Stimulated activated CD4-positive, alpha-beta T cell treated with anti-CD3 and anti-CD28 coated beads, Interleukin-15, amount 100 ng/mL, for 24 hours (primary cell): ENCODE measurements at regions not wholly inside any gene's neighbourhood (a gene's known extent, or its start where the extent isn't known, plus 50 kb on each side); places are given as distances from the start of the nearest gene placed in this dataset.
"Not testable (repeated sequence)": the region's sequence is repeated elsewhere in the genome, so short reads cannot be mapped to it uniquely, and the experiment has no call there.

Experiments used
- DNase-seq: peaks from one replicate; pipeline ENCODE4 v3.0.0-alpha.2; 2020

DNA sequence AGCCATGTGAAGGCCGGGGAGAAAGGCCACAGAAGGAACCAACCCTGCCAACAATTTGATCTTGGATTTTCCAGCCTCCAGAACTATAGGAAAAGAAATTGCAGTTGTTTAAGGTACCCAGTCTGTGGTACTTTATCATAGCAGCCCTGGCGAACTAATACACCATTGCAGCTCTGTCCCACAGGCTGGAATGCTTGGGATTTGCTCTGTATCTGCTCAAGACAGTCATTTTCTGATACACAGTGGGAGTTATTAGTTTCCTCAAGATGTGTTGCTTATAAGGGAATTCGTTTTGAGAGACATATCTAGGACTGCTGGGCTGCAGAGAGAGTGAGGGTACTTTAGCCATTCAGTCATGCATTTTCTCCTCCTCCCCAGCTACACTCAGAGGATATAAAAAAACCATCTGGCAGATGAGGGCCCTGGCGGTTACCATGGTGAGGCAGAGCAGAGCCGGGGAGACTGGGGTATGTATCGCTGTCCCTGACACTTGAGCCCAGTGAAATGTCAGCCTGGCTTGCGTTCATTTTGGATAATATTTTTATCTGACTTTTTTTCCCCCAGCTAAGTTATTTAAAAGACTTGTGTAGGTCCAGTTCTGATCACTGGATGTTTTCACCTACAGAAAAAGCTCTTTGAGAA lies 104.6 kb downstream of the DIRAS3 start:
- no peak for DNase-seq

DNA sequence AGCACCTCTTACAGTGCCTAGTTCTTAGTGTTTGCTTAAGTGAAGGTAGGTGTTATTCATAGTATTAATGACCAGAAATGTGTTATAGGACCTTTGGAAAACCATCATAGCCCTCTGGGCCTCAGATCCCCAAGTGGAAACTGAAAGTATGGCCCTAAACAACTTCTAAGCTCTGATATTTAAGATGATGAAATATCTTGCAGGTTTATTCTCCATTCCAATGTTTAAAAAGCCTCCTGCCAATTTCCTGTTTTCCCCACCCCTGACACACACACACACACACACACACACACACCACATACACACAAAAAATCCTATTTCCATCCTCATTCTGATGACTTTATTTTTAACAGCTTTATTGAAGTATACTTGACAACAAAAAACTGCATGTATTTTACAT lies 108.2 kb downstream of the DIRAS3 start:
- no peak for DNase-seq

DNA sequence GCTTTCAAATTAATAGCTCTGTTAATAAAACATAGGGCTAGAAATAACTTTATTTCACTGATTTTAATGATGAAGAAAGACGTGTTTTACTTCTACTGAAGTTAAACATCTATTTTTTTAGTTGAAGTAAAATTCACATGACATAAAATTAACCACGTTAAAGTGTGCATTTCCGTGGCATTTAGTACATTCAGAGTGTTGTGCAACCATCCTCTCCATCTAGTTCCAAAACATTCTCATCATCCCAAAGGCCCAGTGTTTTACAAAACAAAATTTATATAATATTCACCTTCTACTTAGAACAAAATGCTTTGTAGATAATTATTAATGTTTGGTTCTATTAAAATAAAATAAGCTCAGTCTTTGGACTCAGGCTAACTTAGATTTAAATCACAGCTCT lies 108.5 kb upstream of the GNG12 start:
- DNase-seq = no peak

DNA sequence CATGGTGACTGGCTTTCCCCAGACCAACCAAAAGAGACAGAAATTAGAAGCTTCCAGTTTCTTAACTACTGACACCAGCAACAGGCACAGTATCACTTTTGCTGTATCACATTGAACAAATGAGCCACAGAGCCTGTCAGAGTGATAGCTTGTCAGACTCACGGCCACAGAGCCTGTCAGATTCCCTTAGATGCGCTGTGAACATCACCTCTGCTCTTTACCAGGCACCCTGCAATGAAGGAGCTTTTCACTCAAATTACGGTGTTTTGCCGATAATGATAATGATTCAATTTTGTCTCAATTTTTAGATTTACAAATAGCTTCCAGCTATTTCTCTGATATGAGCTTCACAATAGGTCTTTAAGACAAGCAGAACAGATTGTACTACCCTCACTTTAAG lies 107.9 kb upstream of the GNG12 start:
- DNase-seq = no peak

DNA sequence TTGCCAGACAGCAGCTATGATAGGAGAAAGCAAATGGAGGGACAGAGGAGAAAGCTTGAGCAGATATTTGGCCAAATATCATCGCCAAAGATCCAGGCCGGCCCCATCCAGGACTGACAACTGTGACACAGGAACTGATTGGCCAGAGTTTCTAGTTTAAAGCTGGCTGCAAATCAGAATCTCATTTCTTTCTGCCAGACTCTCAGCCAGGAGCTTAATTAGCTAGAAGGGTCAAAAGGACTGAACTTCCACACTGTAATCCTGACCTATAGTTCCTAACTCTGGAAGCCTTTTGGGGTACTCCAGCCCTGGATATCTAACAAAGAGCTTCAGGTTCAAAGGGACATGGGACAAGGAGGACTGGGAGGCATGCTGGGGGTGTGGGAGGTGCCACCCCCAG lies 106.7 kb upstream of the GNG12 start:
- DNase-seq = no peak

DNA sequence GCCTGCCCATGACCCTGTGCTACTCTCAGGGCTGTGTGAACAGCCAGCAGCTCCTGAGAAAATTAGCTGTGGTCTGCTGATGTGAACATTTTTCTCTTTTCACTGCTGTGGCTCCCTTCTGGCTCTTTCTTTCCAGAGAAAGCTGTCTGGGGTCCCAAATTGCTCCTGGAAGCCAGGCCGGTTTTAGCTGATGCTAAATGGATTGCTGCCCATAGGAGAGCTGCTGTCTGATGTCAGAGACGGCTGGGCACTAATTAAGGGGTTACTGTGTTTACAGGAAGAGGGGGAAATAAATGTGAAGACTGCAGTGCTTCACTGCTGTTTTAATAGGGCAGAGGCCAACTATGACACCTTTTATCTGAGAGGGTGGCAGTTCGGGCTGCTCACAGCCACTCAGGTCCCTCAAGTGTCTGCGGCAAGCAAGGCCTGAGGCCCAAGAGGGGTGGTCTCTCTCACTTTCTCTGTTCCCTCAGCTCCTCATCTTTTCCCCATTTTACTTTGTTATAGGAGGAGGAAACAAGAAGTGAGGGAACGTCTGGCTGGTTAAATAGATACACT lies 106.0 kb upstream of the GNG12 start:
- no peak for DNase-seq

DNA sequence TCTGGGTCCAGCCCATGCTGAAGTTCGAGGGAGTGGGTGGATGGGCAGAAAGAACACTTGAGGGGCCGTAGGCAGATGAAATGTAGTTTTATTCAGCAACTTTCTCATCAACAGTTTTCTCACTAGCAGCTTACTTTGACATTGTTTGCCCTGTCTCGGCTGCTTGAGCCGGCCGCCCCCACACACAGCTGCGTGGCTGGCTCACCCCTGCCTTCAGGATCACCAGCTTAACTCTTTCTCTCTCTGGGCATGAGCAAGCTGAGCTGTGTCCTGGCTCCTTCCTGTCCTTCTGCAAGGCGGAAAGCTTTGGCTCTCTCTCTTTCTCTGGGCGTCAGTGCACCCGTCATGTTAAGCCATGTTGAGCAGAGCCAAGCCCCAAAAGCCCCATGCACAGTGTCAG lies 104.4 kb upstream of the GNG12 start:
- DNase-seq = no peak

DNA sequence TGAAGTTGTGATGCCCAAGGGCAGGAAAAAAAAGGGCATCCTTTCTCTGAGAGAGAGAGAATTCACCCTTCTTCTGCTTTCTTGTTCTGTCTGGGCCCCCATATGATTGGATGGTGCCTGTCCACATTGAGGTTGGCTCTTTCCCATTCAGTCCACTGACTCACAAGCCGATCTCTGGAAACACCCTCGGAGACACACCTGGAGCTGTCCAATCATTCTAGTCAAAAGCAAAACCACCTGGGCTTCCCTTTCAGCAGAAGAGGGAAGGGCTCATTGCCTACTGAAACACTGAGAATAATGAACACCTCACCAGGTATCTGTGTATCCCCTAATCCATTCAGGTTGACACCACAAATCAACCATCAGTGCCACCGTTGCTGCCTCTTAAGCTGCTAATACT lies 103.7 kb upstream of the GNG12 start:
- no peak for DNase-seq

DNA sequence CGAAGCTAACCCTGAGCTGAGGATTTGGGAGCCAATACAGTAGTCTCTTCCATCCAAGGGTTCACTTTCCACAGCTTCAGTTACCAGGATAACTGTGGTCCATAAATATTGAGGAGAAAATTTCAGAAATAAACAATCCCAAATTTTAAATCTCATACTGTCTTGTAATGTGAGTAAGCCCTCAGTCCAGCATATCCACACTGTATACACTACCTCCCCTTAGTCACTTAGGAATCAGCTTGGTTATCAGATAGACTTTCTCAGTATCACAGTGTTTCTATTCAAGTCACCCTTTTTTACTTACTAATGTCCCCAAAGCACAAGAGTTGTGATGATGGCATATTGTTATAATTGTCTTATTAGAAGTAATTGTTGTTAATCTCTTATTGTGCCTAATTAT lies 102.3 kb upstream of the GNG12 start:
- no peak for DNase-seq

DNA sequence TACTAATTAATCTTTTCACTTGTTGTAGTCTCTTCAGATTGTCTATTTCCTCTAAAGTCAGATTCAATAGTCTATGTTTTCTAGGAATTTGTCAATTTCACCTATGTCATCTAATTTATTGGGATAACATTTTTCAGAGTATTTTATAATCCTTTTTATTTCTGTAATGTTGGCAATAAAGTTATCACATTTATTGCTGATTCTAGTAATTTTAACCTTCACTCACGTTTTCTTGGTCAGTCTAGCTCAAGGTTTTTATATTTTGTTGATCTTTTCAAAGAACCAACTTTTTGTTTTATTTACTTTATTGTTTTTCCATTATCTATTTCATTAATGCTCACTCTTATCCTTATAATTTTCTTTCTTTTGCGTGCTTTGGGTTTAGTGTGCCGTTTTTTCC lies 97.9 kb upstream of the GNG12 start:
- DNase-seq = no peak

DNA sequence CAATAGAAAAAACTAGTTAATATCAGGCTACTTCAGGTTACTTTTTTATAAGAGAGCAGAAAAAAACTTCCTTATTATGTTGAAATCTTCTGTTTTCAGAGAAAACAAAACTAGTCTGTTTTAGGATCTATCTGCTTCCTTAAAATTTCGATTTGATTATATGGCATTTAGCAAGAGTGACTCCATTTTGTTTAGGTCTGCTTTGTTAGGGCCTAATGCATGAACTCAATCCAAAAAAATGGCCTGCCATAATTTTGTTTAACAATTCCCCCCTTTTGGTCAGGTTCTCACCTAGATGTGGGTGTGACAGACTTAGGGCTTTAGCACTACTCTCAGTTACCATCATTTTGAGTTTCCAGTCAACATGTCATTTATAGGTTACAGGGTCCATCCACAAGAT lies 89.8 kb upstream of the GNG12 start:
- DNase-seq = no peak

DNA sequence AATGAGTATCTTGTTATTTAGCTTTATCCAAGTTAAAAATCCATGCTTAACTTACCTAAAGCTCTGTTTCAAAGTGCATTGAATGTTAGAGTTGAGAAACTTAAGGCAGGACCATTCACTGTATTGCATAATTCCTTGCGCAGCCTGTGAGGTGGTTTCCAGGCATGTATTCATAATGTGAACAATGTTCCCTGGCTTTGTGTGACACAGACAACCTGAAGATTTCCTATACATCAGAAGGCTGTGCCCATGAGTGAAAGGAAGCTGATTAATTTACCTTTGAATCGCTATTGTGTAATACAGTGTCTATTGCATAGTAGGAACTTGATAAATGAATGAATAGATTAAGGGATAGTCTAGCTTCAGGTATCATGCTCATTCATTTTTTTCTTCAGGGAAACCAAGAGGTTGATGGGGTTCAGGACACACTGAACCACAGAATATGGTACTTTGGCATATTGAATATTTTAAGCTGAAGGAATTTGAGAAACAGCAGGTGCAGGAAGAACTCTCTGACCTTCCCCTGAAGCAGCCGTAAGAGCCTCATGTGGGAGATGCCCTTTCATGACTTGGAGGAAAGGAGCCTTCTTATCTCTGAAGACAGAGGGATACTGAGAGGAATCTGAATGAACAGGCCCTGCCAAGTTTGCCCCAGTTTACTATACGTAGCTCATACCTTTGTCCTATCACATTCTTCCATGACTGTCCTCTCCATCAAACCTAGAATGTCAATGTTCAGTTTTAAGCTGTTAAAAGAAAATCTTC lies 88.6 kb upstream of the GNG12 start:
- DNase-seq = no peak

DNA sequence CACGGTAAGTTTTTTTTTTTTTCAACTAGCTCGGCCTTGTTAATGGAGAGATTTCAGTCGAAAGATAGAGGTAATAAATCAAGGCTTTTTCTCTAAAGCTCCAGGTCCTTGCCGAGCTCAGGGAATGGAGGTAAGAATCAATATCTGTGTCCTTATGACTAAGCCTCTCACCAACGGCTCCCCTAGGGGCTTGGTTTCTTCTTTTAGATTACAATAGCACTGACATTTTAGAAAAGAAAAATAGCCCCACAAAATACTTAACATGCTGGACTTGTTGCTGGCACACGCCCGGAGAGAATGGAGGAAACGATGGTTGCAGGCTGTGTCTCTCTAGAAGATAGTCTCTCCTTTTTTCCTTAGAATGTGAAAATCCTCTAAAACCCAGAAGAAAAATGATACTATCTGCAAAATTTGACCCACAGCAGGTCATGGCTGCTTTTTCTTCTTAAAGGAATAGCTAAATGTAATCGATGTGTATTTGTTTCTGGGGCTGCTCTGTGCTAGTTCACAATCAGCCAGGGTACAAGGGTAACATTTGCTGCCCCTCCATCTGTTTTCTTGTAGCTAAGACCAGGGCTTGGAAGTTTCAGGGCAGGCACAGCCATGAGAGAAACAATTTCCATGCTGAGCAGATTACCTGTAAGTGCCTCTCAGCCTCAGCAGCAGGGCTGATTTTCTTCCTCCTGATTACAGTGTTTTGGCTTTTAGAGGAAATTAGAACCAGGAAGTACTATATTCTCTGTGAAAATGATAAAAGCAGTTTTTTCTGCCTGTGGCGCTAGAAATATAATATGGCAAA lies 86.2 kb upstream of the GNG12 start:
- no peak for DNase-seq

DNA sequence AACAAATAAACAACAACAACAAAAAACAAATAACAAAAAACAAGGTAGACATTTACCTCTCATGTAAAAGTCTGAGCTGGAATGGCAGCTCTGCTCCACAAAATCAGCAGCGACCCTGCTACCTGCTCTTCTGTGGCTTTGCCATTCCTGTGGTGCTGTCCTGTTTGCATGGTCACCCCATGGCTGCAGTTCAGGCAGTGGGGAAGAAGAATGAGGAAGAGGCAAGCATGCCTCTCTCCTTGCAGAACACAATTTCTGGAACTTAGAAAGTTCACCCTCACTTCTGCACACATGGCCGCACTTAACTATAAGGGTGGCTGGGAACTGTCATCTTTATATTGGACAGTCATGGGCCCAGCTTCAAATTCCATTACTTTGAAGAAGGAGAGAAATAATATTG lies 84.8 kb upstream of the GNG12 start:
- no peak for DNase-seq

DNA sequence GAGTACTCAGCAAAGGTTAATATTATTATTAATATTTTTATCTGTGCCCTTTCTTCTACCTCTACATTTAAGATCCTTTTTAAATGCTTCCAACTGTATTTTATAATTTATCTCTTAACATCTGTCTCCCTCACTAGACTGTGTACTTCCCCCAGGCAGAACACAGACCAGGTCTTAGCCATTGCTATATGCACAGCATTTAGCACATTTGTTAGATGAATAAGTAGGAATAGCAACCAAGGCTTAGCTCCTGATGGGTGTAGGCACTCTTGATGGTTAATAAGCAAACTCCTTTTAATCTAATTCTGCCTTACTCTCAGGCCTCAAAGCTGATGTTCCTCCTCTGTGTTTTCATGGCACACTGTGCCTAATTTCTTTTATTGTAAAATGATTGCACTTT lies 83.7 kb upstream of the GNG12 start:
- DNase-seq = no peak

DNA sequence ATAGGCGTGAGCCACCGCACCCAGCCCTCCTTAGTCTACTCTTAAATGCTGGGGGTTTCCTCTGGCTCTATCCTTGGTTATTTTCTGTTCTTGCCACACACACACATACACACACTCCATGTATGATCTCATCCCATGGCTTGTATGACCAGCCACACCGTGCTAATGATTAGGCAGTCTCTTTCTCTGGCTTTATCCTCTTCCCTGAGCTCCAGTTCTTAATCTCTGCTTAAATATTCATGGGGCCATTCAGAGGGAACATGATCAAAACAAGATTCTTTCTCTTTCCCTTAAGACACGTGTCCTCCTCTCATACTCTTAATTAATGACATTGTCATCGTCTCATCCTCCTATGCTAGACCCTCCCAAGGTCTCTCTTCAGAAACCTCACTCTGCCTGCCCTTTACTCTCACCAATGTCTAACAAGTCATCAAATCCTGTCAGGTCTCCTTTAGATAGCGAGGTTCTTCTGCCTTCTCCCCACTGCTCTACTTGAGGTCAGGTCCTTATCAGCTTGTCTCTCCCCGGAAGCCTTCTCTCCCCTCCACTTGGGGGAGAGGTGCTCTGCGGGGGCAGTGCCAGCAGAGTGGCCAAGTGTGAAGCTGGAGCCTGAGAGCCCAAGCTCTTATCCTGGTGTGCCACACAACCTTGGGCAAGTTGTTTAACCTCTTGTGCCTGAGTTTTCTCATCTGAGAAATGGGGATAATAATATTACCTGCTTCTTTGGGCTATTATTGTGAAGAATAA lies 83.0 kb upstream of the GNG12 start:
- DNase-seq = no peak

DNA sequence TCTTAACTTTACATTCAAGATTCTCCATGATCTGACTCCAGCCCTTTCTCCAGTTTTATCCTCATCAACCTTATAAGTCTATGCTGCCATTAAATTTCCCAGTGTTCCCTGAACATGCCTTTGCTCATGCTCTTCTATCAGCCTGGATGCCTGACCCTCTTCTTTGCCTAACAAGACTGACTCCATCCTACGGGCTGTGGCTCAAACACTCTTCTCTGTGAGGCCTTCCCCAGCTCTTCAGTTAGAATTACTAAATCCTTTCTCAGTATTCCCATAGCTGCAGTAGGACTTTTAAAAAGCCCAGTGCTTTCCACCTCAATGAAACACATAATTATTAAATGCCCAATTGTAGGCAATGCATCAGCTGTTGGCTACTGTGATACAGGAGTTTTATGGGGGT lies 76.5 kb upstream of the GNG12 start:
- no peak for DNase-seq

DNA sequence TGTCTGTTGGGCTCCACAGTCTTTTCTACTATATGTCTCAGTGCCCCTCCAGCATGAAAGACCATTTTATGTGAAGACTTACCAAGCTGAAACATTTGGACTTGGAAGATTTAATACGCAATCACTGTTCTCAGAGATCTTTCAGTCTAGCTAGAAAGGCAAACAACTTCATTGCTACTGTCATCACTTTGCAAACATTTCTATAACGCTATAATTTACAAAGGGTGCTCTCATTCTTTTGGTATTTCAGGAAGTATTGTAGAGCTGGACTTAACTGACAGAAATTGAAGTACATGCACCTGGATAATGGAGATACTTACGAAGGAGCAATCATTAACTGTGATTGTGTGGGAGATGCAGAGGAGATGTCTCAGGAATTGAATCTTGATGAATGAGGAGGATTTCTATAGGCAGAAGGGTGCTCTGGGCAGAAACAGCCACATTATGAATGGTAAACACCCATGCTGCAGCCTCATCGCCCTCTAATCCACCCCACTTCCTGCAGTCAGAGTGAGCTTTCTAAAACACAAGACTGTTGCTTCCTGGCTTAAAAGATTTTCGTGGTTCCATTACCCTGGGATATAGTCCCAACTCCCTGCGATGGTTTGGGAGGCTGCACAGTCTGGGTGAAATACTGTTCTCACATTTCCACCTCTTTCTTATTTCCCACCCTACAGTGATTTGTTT lies 75.1 kb upstream of the GNG12 start:
- no peak for DNase-seq

DNA sequence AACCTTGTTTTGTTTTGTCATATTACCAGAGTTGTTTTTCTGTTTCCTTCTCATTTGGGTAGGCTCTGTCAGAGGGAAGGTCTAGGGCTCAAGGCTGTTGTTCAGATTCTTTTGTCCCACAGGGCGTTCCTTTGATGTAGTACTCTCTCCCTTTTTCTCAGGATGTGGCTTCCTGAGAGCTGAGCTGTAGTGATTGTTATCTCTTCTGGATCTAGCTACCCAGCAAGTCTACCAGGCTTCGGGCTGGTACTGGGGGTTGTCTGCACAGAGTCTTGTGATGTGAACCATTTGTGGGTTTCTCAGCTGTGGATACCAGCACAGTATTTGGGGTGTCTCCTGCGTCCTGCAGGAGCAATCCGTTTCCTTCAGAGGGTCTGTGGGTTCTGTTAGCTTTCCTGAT lies 74.2 kb upstream of the GNG12 start:
- not testable (repeated sequence) for DNase-seq

DNA sequence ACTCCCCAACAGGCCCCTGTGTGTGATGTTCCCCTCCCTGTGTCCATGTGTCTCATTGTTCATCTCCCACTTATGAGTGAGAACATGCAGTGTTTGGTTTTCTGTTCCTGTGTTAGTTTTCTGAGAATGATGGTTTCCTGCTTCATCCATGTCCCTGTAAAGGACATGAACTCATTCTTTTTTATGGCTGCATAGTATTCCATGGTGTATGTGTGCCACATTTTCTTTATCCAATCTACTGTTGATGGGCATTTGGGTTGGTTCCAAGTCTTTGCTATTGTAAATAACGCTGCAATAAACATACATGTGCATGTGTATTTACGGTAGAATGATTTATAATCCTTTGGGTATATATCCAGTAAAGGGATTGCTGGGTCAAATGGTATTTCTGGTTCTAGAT lies 72.7 kb upstream of the GNG12 start:
- DNase-seq = not testable (repeated sequence)

DNA sequence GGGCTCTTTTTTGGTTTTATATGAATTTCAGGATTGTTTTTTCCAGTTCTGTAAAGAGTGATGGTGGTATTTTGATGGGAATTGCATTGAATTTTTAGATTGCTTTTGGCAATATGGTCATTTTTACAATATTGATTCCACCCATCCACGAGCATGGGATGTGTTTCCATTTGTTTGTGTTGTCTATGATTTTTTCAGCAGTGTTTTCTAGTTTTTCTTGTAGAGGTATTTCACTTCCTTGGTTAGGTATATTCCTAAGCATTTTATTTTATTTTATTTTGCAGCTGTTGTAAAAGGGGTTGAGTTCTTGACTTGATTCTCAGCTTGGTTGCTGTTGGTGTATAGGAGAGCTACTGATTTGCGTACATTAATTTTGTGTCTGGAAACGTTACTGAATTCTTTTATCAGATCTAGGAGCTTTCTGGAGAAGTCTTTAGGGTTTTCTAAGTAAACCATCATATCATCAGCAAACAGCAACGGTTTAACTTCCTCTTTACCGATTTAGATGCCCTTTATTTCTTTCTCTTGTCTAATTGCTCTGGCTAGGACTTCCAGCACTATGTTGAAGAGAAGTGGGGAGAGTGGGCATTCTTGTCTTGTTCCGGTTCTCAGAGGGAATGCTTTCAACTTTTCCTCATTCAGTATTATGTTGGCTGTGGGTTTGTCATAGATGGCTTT lies 69.4 kb upstream of the GNG12 start:
- DNase-seq = not testable (repeated sequence)
